ENCODE measurements at regions not wholly inside any gene's neighbourhood (a gene's known extent, or its start where the extent isn't known, plus 50 kb on each side); places are given as distances from the start of the nearest gene placed in this dataset.

- intact Hi-C loops (cut with DNase I), result no loop called here
- no peaks in the 10 kb centered on the region for H3K27me3 ChIP-seq
- DNase-seq (no peak), ATAC-seq (no peak)
- TF ChIP-seq POLR2A (IDR thresholded peaks at IDR 0.05) (no peak), CTCF (IDR thresholded peaks at IDR 0.05) (no peak)
- no peaks in the 10 kb centered on the region for H3K9me3 ChIP-seq
- H3K36me3 ChIP-seq, result no peaks in the 10 kb centered on the region
- no peak overlapping the region for H3K27ac ChIP-seq
- WGBS (ENCODE audit: insufficient coverage, low coverage, low lambda C conversion rate, missing lambda C conversion rate), result 52% methylated on average over 3 of the region's 3 CpGs
- H3K4me3 ChIP-seq, result no peak overlapping the region
- H3K4me1 ChIP-seq, result no peaks in the 10 kb centered on the region
Observed at GRCh38 chr7:18196638-18197037, 169.0 kb upstream of the PRPS1L1 start.

- no peaks in the 10 kb centered on the region for H3K27me3 ChIP-seq
- DNase-seq, result no peak
- TF ChIP-seq POLR2A (IDR thresholded peaks at IDR 0.05) (no peak), CTCF (IDR thresholded peaks at IDR 0.05) (no peak)
- no peak overlapping the region for H3K4me3 ChIP-seq
- intact Hi-C loops (cut with DNase I), result no loop called here
- H3K36me3 ChIP-seq, result no peaks in the 10 kb centered on the region
- no peak overlapping the region for H3K27ac ChIP-seq
- H3K4me1 ChIP-seq, result no peaks in the 10 kb centered on the region
- 33% methylated on average over 1 of the region's 1 CpG for WGBS (ENCODE audit: insufficient coverage, low coverage, low lambda C conversion rate, missing lambda C conversion rate)
- ATAC-seq, result no peak
- no peaks in the 10 kb centered on the region for H3K9me3 ChIP-seq
Observed at GRCh38 chr7:18198868-18199267, 171.2 kb upstream of the PRPS1L1 start.

GRCh38 chr7:18200266-18200665 lies 172.6 kb upstream of the PRPS1L1 start:
- TF ChIP-seq CTCF (IDR thresholded peaks at IDR 0.05), result no peak
- no peak for TF ChIP-seq POLR2A (IDR thresholded peaks at IDR 0.05)
- Histone ChIP-seq H3K27ac (no peak overlapping the region), H3K27me3 (no peaks in the 10 kb centered on the region), H3K4me1 (no peaks in the 10 kb centered on the region), H3K9me3 (no peaks in the 10 kb centered on the region), H3K36me3 (no peaks in the 10 kb centered on the region), H3K4me3 (no peak overlapping the region)
- intact Hi-C loops (cut with DNase I), result no loop called here
- DNase-seq, result no peak
- no peak for ATAC-seq
- 63% methylated on average over 4 of the region's 4 CpGs for WGBS (ENCODE audit: insufficient coverage, low coverage, low lambda C conversion rate, missing lambda C conversion rate)

GRCh38 chr7:18200855-18201254 lies 173.2 kb upstream of the PRPS1L1 start:
- H3K27ac ChIP-seq, result no peak overlapping the region
- TF ChIP-seq POLR2A (IDR thresholded peaks at IDR 0.05), result no peak
- TF ChIP-seq CTCF (IDR thresholded peaks at IDR 0.05), result no peak
- DNase-seq, result no peak
- no peaks in the 10 kb centered on the region for H3K9me3 ChIP-seq
- H3K27me3 ChIP-seq, result no peaks in the 10 kb centered on the region
- intact Hi-C loops (cut with DNase I), result no loop called here
- H3K4me1 ChIP-seq, result no peaks in the 10 kb centered on the region
- H3K4me3 ChIP-seq, result no peak overlapping the region
- H3K36me3 ChIP-seq, result no peaks in the 10 kb centered on the region
- ATAC-seq, result peak in 1 of 4 donors; percentile 58
- 75% methylated on average over 8 of the region's 8 CpGs for WGBS (ENCODE audit: insufficient coverage, low coverage, low lambda C conversion rate, missing lambda C conversion rate)

GRCh38 chr7:18201350-18201749 lies 173.7 kb upstream of the PRPS1L1 start:
- Histone ChIP-seq H3K4me3 (no peak overlapping the region), H3K9me3 (no peaks in the 10 kb centered on the region), H3K4me1 (no peaks in the 10 kb centered on the region), H3K27ac (no peak overlapping the region), H3K36me3 (no peaks in the 10 kb centered on the region), H3K27me3 (no peaks in the 10 kb centered on the region)
- ATAC-seq (peak; percentile 36 to 76 (median 48)), DNase-seq (no peak)
- TF ChIP-seq POLR2A (IDR thresholded peaks at IDR 0.05), result no peak
- TF ChIP-seq CTCF (IDR thresholded peaks at IDR 0.05), result no peak
- intact Hi-C loops (cut with DNase I), result no loop called here

All from right lobe of liver (tissue), 6 donors.